Adrenal gland (tissue), 5 donors: ENCODE measurements at regions not wholly inside any gene's neighbourhood (a gene's known extent, or its start where the extent isn't known, plus 50 kb on each side); places are given as distances from the start of the nearest gene placed in this dataset.

ENCODE experiments used
- POLR2A ChIP-seq, 2 donors: fragments of 450-650 bp; IDR thresholded peaks; one replicate each; pipeline ENCODE4 v1.6.1; 2017; ENCODE audit warnings: antibody characterized with exemption in 2 of 2, mild to moderate bottlenecking in 2 of 2, moderate library complexity in 1 of 2
- TF ChIP-seq, protein P1 (sequence below), 6 experiments: fragments of 450-650 bp in 4 of 6; fragments of 200-600 bp in 2 of 6; sonication (generic) in 1 of 6; IDR thresholded peaks; 1 replicate in 5 of 6; 2 replicates in 1 of 6; pipeline versions ENCODE4 v1.5.1 to v1.8.0; 2016 to 2021; ENCODE audit warnings: antibody characterized with exemption in 6 of 6, mild to moderate bottlenecking in 2 of 6, moderate library complexity in 1 of 6
- donor health status: DM: no; HTN: no; CAD: no.

DNA sequence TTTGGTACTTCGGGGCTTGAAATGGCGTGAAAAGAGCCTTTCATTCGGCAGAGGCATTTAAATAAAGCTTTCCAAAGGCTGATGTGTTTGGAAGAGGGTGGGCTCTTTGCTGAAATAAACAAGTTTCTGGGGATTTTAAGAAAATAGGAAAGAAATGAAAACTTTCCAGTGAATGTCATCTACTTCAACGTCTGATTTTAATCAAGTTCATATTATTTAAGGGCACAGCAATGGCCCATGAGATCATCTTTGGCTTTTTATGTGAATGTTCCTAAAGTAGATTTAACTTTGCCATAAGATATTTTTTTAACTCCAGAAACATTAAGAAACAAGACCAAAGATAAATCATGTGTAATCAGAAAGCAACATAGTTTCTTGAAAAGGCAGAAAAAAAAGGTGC lies 69.8 kb upstream of the TTC29 start:
- TF ChIP-seq, protein P1, sequence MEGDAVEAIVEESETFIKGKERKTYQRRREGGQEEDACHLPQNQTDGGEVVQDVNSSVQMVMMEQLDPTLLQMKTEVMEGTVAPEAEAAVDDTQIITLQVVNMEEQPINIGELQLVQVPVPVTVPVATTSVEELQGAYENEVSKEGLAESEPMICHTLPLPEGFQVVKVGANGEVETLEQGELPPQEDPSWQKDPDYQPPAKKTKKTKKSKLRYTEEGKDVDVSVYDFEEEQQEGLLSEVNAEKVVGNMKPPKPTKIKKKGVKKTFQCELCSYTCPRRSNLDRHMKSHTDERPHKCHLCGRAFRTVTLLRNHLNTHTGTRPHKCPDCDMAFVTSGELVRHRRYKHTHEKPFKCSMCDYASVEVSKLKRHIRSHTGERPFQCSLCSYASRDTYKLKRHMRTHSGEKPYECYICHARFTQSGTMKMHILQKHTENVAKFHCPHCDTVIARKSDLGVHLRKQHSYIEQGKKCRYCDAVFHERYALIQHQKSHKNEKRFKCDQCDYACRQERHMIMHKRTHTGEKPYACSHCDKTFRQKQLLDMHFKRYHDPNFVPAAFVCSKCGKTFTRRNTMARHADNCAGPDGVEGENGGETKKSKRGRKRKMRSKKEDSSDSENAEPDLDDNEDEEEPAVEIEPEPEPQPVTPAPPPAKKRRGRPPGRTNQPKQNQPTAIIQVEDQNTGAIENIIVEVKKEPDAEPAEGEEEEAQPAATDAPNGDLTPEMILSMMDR (IDR thresholded peaks at IDR 0.05), result no peak
- no peak for TF ChIP-seq POLR2A (IDR thresholded peaks at IDR 0.05)
